Karpas-422 (cell line): ENCODE measurements at regions not wholly inside any gene's neighbourhood (a gene's known extent, or its start where the extent isn't known, plus 50 kb on each side); places are given as distances from the start of the nearest gene placed in this dataset.

Experiments used
- DNase-seq: peaks from one replicate; pipeline ENCODE4 v3.0.0-alpha.2; 2015
- H2AFZ ChIP-seq: fragments of 200-600 bp; sonication (generic); 2 replicates; pipeline ENCODE4 v1.6.1; 2014; ENCODE audit warnings: antibody characterized with exemption, low read length, mixed read lengths
- H3K27ac ChIP-seq: fragments of 200-600 bp; sonication (generic); 2 replicates; pipeline ENCODE4 v1.5.1; 2014; ENCODE audit warnings: mild to moderate bottlenecking, low read length, moderate library complexity
- H3K27me3 ChIP-seq: fragments of 200-600 bp; sonication (generic); 2 replicates; pipeline ENCODE4 v1.6.1; 2014; ENCODE audit warnings: low read length, mixed read lengths
- H3K36me3 ChIP-seq: fragments of 200-600 bp; sonication (generic); 2 replicates; pipeline ENCODE4 v1.6.1; 2014; ENCODE audit warnings: low read length, mixed read lengths; ENCODE audit not compliant: insufficient read depth
- H3K4me1 ChIP-seq: fragments of 200-600 bp; sonication (generic); 2 replicates; pipeline ENCODE4 v1.6.1; 2014; ENCODE audit warnings: mild to moderate bottlenecking, low read length, mixed read lengths
- H3K4me2 ChIP-seq: fragments of 200-600 bp; sonication (generic); 2 replicates; pipeline ENCODE4 v1.6.1; 2014; ENCODE audit warnings: low read length, low read depth, mild to moderate bottlenecking; ENCODE audit not compliant: poor library complexity, severe bottlenecking
- H3K4me3 ChIP-seq: fragments of 200-600 bp; sonication (generic); 2 replicates; pipeline ENCODE4 v1.5.1; 2014; ENCODE audit warnings: mild to moderate bottlenecking, antibody characterized with exemption, low read length, mixed read lengths
- H3K79me2 ChIP-seq: fragments of 200-600 bp; sonication (generic); 2 replicates; pipeline ENCODE4 v1.6.1; 2014; ENCODE audit warnings: mild to moderate bottlenecking, low read length, mixed read lengths
- H3K9ac ChIP-seq: fragments of 200-600 bp; sonication (generic); 2 replicates; pipeline ENCODE4 v1.6.0; 2014; ENCODE audit warnings: low read length
- H3K9me2 ChIP-seq: fragments of 200-600 bp; sonication (generic), shearing (Covaris generic); replicated peaks from 2 replicates; pipeline ENCODE4 v1.6.0; 2014; ENCODE audit warnings: mild to moderate bottlenecking, low read length, moderate library complexity; ENCODE audit not compliant: insufficient read depth
- H3K9me3 ChIP-seq: fragments of 300-700, 200-600 bp; sonication (generic); 2 replicates; pipeline ENCODE4 v1.6.1; 2014; ENCODE audit warnings: low read length, mixed read lengths
- H4K20me1 ChIP-seq: fragments of 200-600 bp; sonication (generic); 2 replicates; pipeline ENCODE4 v1.6.1; 2014; ENCODE audit warnings: mild to moderate bottlenecking, antibody characterized with exemption, low read length, low read depth; ENCODE audit not compliant: insufficient read depth

DNA sequence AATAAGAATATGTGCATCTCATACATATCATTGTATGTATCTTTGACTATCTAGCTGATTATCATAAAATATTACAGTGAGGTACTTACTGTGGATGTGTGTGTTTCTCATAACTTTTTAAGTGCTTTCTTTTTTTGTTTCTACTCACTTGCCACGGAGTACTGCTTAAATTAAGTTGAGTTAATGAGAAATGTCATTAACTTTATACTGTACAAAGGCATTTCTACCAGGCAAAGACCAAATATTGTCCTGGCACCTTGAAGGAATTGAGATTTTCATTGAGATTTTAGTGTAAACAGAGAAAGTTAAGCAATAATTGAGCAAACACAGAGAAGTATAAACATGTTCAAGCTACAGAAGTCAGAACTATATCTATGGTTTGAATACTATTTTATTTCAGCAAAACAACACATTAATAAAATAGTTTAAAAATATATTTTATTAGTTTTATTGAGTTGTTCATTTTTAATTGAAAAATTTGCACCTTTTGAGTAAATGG, 1750.0 kb downstream of the PCDH7 start:
- no peak for DNase-seq

DNA sequence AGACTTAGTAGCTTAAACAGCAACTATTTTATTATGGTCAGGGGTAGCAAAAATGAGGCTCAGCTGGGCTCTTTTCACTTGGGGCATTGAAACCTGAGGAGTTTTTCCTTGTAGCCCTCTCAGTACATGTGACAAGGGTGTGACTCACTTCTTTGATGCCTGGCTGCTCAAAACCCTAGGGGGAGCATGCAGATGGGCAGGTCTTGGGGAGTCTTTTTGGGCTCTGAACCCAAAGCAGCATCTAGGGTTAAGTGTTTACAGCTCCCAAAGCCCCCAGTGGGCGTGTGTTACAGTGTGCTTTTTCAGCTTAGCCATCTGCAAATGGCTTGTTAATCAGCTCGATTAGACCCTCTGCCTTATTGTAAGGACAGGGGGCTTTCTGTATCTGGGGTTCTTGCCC, 1752.7 kb downstream of the PCDH7 start:
- no peak overlapping the region for H3K4me2 ChIP-seq
- H3K9ac ChIP-seq, result no peak overlapping the region
- DNase-seq, result no peak
- peaks cover 15% of the 10 kb centered on the region; the same call in 1 of the 2 replicates for H3K9me3 ChIP-seq
- no peak overlapping the region for H3K4me3 ChIP-seq
- no peaks in the 10 kb centered on the region for H3K9me2 ChIP-seq
- H3K27ac ChIP-seq, result no peak overlapping the region
- no peaks in the 10 kb centered on the region for H3K36me3 ChIP-seq
- no peaks in the 10 kb centered on the region for H3K79me2 ChIP-seq
- H2AFZ ChIP-seq, result no peak overlapping the region
- H3K4me1 ChIP-seq, result no peaks in the 10 kb centered on the region
- no peaks in the 10 kb centered on the region for H3K27me3 ChIP-seq
- H4K20me1 ChIP-seq, result no peaks in the 10 kb centered on the region

More for the DNA sequence above, 1750.0 kb downstream of the PCDH7 start:
- Histone ChIP-seq H3K36me3 (no peaks in the 10 kb centered on the region), H3K27me3 (no peaks in the 10 kb centered on the region), H3K4me1 (no peaks in the 10 kb centered on the region), H3K27ac (no peak overlapping the region), H3K9ac (no peak overlapping the region), H3K79me2 (no peaks in the 10 kb centered on the region), H2AFZ (no peak overlapping the region), H3K9me3 (peaks cover 22% of the 10 kb centered on the region; the same call in 1 of the 2 replicates), H3K4me3 (no peak overlapping the region), H4K20me1 (no peaks in the 10 kb centered on the region), H3K4me2 (no peak overlapping the region), H3K9me2 (no peaks in the 10 kb centered on the region)

DNA sequence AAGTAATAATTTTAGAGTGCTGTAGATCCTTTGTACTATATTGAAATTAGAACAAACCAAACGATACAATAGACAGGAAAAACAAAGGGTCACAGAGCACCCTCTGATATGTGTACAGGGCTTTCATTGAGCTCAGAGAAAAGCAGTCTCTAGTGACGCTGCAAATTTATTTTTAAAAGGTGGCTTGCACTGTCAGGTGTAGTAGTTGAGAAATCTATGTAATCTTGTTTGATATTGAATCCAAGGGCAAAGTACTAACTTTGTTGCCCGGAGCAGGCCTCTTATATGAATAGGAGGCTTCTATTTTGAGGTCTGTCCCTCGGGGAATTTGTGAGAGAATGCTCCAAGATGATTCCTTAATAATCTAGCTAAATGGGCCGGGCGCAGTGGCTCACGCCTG, 1755.5 kb downstream of the PCDH7 start:
- Histone ChIP-seq H3K4me2 (no peak overlapping the region), H3K36me3 (no peaks in the 10 kb centered on the region), H3K79me2 (no peaks in the 10 kb centered on the region)

DNA sequence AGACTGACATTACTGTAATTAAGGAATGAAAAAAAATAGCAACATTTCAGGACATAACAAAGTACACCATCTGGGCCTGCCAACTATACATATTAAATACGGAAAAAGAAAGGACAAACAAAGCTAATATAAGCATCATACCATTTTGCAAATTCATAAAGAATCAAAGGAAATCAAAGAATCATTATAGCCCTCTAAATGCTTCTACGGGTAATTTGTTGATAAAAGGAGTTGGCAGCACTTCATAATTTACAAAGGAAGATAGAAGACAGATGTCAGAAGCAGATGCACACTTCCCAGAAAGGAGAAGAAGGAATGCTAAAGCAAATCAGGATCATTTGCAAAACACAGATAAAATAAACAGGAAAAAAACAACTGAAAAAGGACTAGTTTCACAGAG, 1757.3 kb downstream of the PCDH7 start:
- no peak overlapping the region for H3K4me2 ChIP-seq
- no peaks in the 10 kb centered on the region for H4K20me1 ChIP-seq
- no peak overlapping the region for H2AFZ ChIP-seq
- no peaks in the 10 kb centered on the region for H3K36me3 ChIP-seq
- H3K79me2 ChIP-seq, result no peaks in the 10 kb centered on the region
- H3K27ac ChIP-seq, result no peak overlapping the region
- H3K4me1 ChIP-seq, result no peaks in the 10 kb centered on the region
- H3K27me3 ChIP-seq, result no peaks in the 10 kb centered on the region
- DNase-seq, result no peak
- no peak overlapping the region for H3K4me3 ChIP-seq
- no peak overlapping the region for H3K9ac ChIP-seq
- H3K9me2 ChIP-seq, result no peaks in the 10 kb centered on the region
- H3K9me3 ChIP-seq, result peaks cover 6% of the 10 kb centered on the region; the same call in 1 of the 2 replicates

More for the DNA sequence above, 1755.5 kb downstream of the PCDH7 start:
- no peaks in the 10 kb centered on the region for H3K27me3 ChIP-seq
- H3K9me3 ChIP-seq, result peaks cover 14% of the 10 kb centered on the region; the same call in 1 of the 2 replicates
- H3K4me3 ChIP-seq, result no peak overlapping the region
- H3K9me2 ChIP-seq, result no peaks in the 10 kb centered on the region
- no peak overlapping the region for H3K27ac ChIP-seq
- H3K9ac ChIP-seq, result no peak overlapping the region
- no peaks in the 10 kb centered on the region for H3K4me1 ChIP-seq
- no peaks in the 10 kb centered on the region for H4K20me1 ChIP-seq
- no peak for DNase-seq
- no peak overlapping the region for H2AFZ ChIP-seq

DNA sequence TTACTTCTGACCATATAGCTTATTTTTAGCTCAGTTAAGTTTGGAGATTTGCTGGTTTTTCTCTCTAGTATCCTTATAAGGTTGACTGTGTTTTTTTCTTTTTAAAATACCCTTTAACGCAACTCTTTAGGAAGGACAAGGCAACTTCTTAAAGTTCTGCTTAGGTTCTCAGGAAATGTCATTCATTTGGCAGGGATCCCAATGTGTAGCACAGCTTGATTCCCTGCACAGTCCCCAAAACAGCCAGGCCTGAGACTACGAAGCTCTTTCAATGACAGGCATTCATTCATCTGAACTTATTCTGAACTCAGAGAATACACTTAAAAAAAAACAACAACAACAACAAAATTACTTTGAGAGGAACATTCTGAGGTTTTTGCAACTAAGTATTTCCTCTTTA, 1765.8 kb downstream of the PCDH7 start:
- Histone ChIP-seq H3K4me3 (no peak overlapping the region), H3K9me2 (no peaks in the 10 kb centered on the region), H3K79me2 (no peaks in the 10 kb centered on the region), H3K9me3 (peaks cover 14% of the 10 kb centered on the region), H3K4me1 (no peaks in the 10 kb centered on the region), H3K27me3 (no peaks in the 10 kb centered on the region), H3K9ac (no peak overlapping the region), H3K4me2 (no peak overlapping the region), H3K27ac (no peak overlapping the region), H2AFZ (no peak overlapping the region), H3K36me3 (no peaks in the 10 kb centered on the region), H4K20me1 (no peaks in the 10 kb centered on the region)
- no peak for DNase-seq

DNA sequence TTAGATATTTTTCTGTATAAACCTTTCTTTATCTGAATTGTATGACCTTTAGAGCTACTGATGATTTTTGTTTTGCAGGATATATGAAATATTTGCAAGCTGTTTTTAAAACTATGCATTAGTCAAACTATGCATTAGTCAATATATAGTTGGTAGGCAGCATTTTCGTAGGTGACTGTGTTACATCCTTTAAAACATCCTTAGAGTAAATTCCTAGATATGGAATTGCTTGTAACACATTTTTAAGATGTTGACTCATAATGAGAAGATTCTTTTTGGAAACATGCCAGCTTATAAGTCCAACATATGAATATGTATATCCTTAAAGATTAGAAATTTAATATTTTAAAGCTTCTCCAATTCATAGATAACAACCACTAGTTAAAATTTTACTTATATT, 1768.5 kb downstream of the PCDH7 start:
- Histone ChIP-seq H3K4me1 (no peaks in the 10 kb centered on the region), H3K9ac (no peak overlapping the region), H3K9me2 (no peaks in the 10 kb centered on the region), H3K9me3 (peaks cover 20% of the 10 kb centered on the region), H3K36me3 (no peaks in the 10 kb centered on the region), H3K4me2 (no peak overlapping the region), H2AFZ (no peak overlapping the region), H3K79me2 (no peaks in the 10 kb centered on the region), H3K27ac (no peak overlapping the region), H3K4me3 (no peak overlapping the region), H3K27me3 (no peaks in the 10 kb centered on the region), H4K20me1 (no peaks in the 10 kb centered on the region)
- no peak for DNase-seq

DNA sequence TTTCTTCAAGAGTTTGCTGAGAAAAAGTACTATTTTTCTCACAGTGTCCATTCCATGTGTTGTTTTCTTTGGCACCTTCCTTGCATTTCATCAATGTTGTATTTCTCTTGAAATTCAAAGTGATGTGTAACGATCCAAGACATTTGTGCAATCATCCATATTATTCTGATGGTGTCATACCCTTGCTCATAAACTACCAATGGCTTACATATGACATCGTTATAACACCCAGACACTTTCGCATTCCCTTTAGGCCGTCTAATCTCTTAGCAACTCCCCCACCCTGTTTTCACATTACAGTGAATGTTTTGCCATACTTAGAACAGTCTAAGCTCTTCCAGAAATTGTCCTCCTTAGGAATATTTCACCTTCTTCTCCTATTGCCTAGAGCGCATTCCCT, 1779.0 kb downstream of the PCDH7 start:
- H3K9me2 ChIP-seq, result no peaks in the 10 kb centered on the region
- peaks cover 19% of the 10 kb centered on the region for H3K9me3 ChIP-seq
- no peak overlapping the region for H3K4me2 ChIP-seq
- no peak overlapping the region for H3K27ac ChIP-seq
- no peaks in the 10 kb centered on the region for H3K27me3 ChIP-seq
- H2AFZ ChIP-seq, result no peak overlapping the region
- no peaks in the 10 kb centered on the region for H3K79me2 ChIP-seq
- H3K4me1 ChIP-seq, result no peaks in the 10 kb centered on the region
- no peaks in the 10 kb centered on the region for H4K20me1 ChIP-seq
- no peak overlapping the region for H3K9ac ChIP-seq
- DNase-seq, result no peak
- H3K36me3 ChIP-seq, result no peaks in the 10 kb centered on the region
- no peak overlapping the region for H3K4me3 ChIP-seq

DNA sequence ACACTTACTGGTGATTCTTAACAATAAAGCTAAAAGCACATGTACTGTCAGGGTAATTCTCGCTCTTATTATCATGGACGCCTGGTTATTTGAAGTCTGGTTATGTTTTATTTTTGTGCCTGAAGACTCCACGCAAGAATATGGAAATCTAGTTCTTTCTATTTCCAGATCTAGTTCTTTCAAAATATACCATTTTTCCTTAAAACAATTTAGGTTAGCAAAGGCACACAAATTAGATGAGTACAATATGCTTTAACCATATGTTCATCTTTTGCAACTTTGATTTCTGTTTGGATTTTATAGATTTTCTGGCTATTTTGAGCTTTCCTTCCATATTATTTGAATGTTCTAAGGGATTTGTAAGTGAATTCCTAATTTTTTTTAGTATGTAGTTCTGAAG, 1783.1 kb downstream of the PCDH7 start:
- Histone ChIP-seq H3K9me2 (no peaks in the 10 kb centered on the region), H3K4me1 (no peaks in the 10 kb centered on the region), H3K4me3 (no peak overlapping the region), H3K4me2 (no peak overlapping the region), H3K79me2 (no peaks in the 10 kb centered on the region), H3K27me3 (no peaks in the 10 kb centered on the region), H3K9ac (no peak overlapping the region), H3K36me3 (no peaks in the 10 kb centered on the region), H3K9me3 (peaks cover 22% of the 10 kb centered on the region), H3K27ac (no peak overlapping the region), H4K20me1 (no peaks in the 10 kb centered on the region), H2AFZ (no peak overlapping the region)
- no peak for DNase-seq

DNA sequence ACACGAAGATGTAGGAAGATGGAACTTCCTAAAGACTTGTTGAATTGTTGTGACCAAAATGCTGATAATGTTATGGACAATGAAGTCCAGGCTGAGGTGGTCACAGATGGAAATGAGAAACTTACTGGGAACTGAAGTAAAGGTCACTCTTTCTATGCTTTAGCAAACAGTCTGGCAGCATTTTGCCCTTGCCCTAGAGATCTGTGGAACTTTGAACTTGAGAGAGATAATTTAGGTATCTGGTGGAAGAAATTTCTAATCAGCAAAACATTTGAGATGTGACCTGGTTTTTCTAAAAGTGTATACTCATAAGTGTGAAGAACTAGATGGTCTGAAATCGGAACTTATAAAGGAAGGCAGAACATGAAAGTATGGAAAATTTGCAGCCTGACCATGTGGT, 1785.9 kb downstream of the PCDH7 start:
- H3K79me2 ChIP-seq, result no peaks in the 10 kb centered on the region
- no peaks in the 10 kb centered on the region for H3K27me3 ChIP-seq
- no peaks in the 10 kb centered on the region for H3K4me1 ChIP-seq

More for the DNA sequence above, 1785.9 kb downstream of the PCDH7 start:
- Histone ChIP-seq H3K9me2 (no peaks in the 10 kb centered on the region), H4K20me1 (no peaks in the 10 kb centered on the region), H3K9me3 (peaks cover 29% of the 10 kb centered on the region), H3K4me3 (no peak overlapping the region), H3K36me3 (no peaks in the 10 kb centered on the region), H2AFZ (no peak overlapping the region), H3K9ac (no peak overlapping the region), H3K4me2 (no peak overlapping the region), H3K27ac (no peak overlapping the region)
- DNase-seq, result no peak
